A549 (cell line): ENCODE measurements at regions not wholly inside any gene's neighbourhood (a gene's known extent, or its start where the extent isn't known, plus 50 kb on each side); places are given as distances from the start of the nearest gene placed in this dataset.

Source experiments
- ATAC-seq, 2 experiments: fragments of 200-7000 bp in 1 of 2; fragments of >200 bp in 1 of 2; cut with Nextera tagmentation in 1 of 2; cut with Tn5 transposase in 1 of 2; 3 replicates each; pipeline versions ENCODE4 v1.8.0 to v1.9.1; 2018 to 2020; ENCODE audit warnings: mild to moderate bottlenecking in 1 of 2, moderate library complexity in 1 of 2
- CTCF ChIA-PET: fragments of 300-600 bp; sonication (Branson Sonifier 250); formaldehyde crosslinking; extraction: SDS; loops from one replicate; lab custom pipeline; 2021; ENCODE audit warnings: antibody characterized with exemption, inconsistent platforms; lab: Yijun Ruan, JAX
- POLR2A ChIA-PET: fragments of 350-600 bp; formaldehyde crosslinking; extraction: SDS; loops from one replicate; lab custom pipeline; 2021; ENCODE audit warnings: antibody characterized with exemption, inconsistent platforms; lab: Yijun Ruan, JAX
- DNase-seq, 2 experiments: peaks; one replicate each; pipeline versions ENCODE4 v3.0.0 to v3.0.0-alpha.2; 2011 to 2016; ENCODE audit warnings: low read depth in 1 of 2, low spot score in 1 of 2
- FAIRE-seq: peaks from 2 replicates; lab custom pipeline; 2011; peaks lifted over from hg19 to GRCh38; lab: Jason Lieb, UNC
- H3K27ac ChIP-seq, 2 experiments: fragments of >200 bp; sonication (Bioruptor Twin); formaldehyde crosslinking; 3 replicates each; pipeline ENCODE4 v1.5.1; 2016 to 2017
- H3K4me1 ChIP-seq: fragments of >200 bp; sonication (Bioruptor Twin); formaldehyde crosslinking; 3 replicates; pipeline ENCODE4 v1.6.1; 2016
- H3K4me2 ChIP-seq: fragments of >200 bp; sonication (Bioruptor Twin); formaldehyde crosslinking; 3 replicates; pipeline ENCODE4 v1.6.1; 2016
- H3K4me3 ChIP-seq: fragments of >200 bp; sonication (Bioruptor Twin); formaldehyde crosslinking; 3 replicates; pipeline ENCODE4 v1.5.1; 2016
- H3K9me3 ChIP-seq: fragments of >200 bp; sonication (Bioruptor Twin); formaldehyde crosslinking; 3 replicates; pipeline ENCODE4 v1.6.1; 2016
- CBX8 ChIP-seq: fragments of 200-600 bp; sonication (generic); IDR thresholded peaks from 2 replicates; pipeline ENCODE4 v1.6.1; 2016
- CHD2 ChIP-seq: fragments of 150-350 bp; IDR thresholded peaks from 2 replicates; pipeline ENCODE4 v1.6.1; 2014; ENCODE audit warnings: low read length; ENCODE audit not compliant: partially characterized antibody
- CHD4 ChIP-seq: fragments of 200-600 bp; sonication (generic); IDR thresholded peaks from 2 replicates; pipeline ENCODE4 v1.6.1; 2016; ENCODE audit warnings: antibody characterized with exemption, mild to moderate bottlenecking, borderline replicate concordance
- EHF ChIP-seq: fragments of 250-450 bp; sonication (Bioruptor Pico); IDR thresholded peaks from 2 replicates; pipeline ENCODE4 v1.5.0; 2020; ENCODE audit warnings: mild to moderate bottlenecking
- EHMT2 ChIP-seq: fragments of 200-600 bp; sonication (generic); IDR thresholded peaks from 2 replicates; pipeline ENCODE4 v1.6.1; 2016; ENCODE audit warnings: antibody characterized with exemption, low read depth, mild to moderate bottlenecking, moderate library complexity
- FOSB ChIP-seq: fragments of 250-450 bp; sonication (Bioruptor Pico); IDR thresholded peaks from 2 replicates; pipeline ENCODE4 v1.5.0; 2020; ENCODE audit warnings: mild to moderate bottlenecking, moderate library complexity
- FOSL2 ChIP-seq, 2 experiments: fragments of 450-650 bp in 1 of 2; fragments of >200 bp in 1 of 2; sonication (Bioruptor Twin) in 1 of 2; formaldehyde crosslinking; IDR thresholded peaks; 2 replicates each; pipeline versions ENCODE4 v1.5.0 to v1.6.1; 2016 to 2020; ENCODE audit warnings: mild to moderate bottlenecking in 1 of 2, moderate library complexity in 1 of 2
- FOXS1 ChIP-seq: fragments of 250-450 bp; sonication (Bioruptor Pico); IDR thresholded peaks from 2 replicates; pipeline ENCODE4 v1.5.0; 2020; ENCODE audit warnings: mild to moderate bottlenecking, moderate library complexity
- GATA3 ChIP-seq: IDR thresholded peaks from 2 replicates; pipeline ENCODE4 v1.6.1; 2012; ENCODE audit warnings: borderline replicate concordance
- KDM1A ChIP-seq: fragments of 200-600 bp; sonication (generic); IDR thresholded peaks from 2 replicates; pipeline ENCODE4 v1.6.1; 2016; ENCODE audit warnings: low read depth, mild to moderate bottlenecking
- KDM5A ChIP-seq: fragments of 200-600 bp; sonication (generic); IDR thresholded peaks from 2 replicates; pipeline ENCODE4 v1.6.1; 2016; ENCODE audit warnings: antibody characterized with exemption, mild to moderate bottlenecking
- MAFK ChIP-seq: fragments of 450-650 bp; IDR thresholded peaks from 2 replicates; pipeline ENCODE4 v1.6.1; 2014; ENCODE audit not compliant: partially characterized antibody
- NPAS2 ChIP-seq: fragments of 250-450 bp; sonication (Bioruptor Pico); IDR thresholded peaks from 2 replicates; pipeline ENCODE4 v1.8.0; 2022; ENCODE audit warnings: mild to moderate bottlenecking, moderate library complexity, borderline replicate concordance
- PHF8 ChIP-seq: fragments of 200-600 bp; sonication (generic); IDR thresholded peaks from 2 replicates; pipeline ENCODE4 v1.6.1; 2016; ENCODE audit warnings: low read depth, mild to moderate bottlenecking, antibody characterized with exemption, moderate library complexity, borderline replicate concordance
- POLR2A ChIP-seq: IDR thresholded peaks from 2 replicates; pipeline ENCODE4 v1.6.1; 2012; ENCODE audit warnings: mild to moderate bottlenecking, low read length
- RNF2 ChIP-seq: fragments of 200-600 bp; sonication (generic); IDR thresholded peaks from 2 replicates; pipeline ENCODE4 v1.6.1; 2016; ENCODE audit warnings: low read depth, mild to moderate bottlenecking, antibody characterized with exemption, moderate library complexity, borderline replicate concordance
- SMC3 ChIP-seq: fragments of >200 bp; sonication (Bioruptor Twin); formaldehyde crosslinking; IDR thresholded peaks from 3 replicates; pipeline ENCODE4 v1.6.1; 2018; ENCODE audit warnings: inconsistent platforms
- SREBF2 ChIP-seq: fragments of 450-650 bp; IDR thresholded peaks from 2 replicates; pipeline ENCODE4 v1.6.1; 2014; ENCODE audit warnings: mild to moderate bottlenecking, moderate library complexity
- ZC3H11A ChIP-seq: fragments of 450-650 bp; IDR thresholded peaks from 2 replicates; pipeline ENCODE4 v1.6.1; 2014; ENCODE audit warnings: antibody characterized with exemption, mild to moderate bottlenecking
- ZNF302 ChIP-seq: fragments of 250-450 bp; sonication (Bioruptor Pico); IDR thresholded peaks from 2 replicates; pipeline ENCODE4 v1.9.0; 2021; ENCODE audit warnings: inconsistent platforms, mild to moderate bottlenecking, moderate library complexity
- WGBS: methylation state at CpG from one replicate; pipeline ENCODE4 v1.1.6; 2017; ENCODE audit errors: missing lambda C conversion rate; 5-methylcytosine and 5-hydroxymethylcytosine counted together
- TF ChIP-seq, protein P1 (sequence below): fragments of 150-350 bp; IDR thresholded peaks from 2 replicates; pipeline ENCODE4 v1.6.1; 2014; ENCODE audit warnings: low read depth, mild to moderate bottlenecking, low read length
- TF ChIP-seq, protein P2 (sequence below): fragments of >200 bp; sonication (Bioruptor Twin); formaldehyde crosslinking; IDR thresholded peaks from 2 replicates; pipeline ENCODE4 v1.6.1; 2016
- TF ChIP-seq, protein P3 (sequence below): IDR thresholded peaks from 2 replicates; pipeline ENCODE4 v1.6.1; 2012
- TF ChIP-seq, protein P4 (sequence below): IDR thresholded peaks from 2 replicates; pipeline ENCODE4 v1.6.1; 2012; ENCODE audit warnings: low read depth, borderline replicate concordance
- TF ChIP-seq, protein P5 (sequence below): fragments of >200 bp; sonication (Bioruptor Twin); formaldehyde crosslinking; IDR thresholded peaks from 3 replicates; pipeline ENCODE4 v1.6.1; 2016

DNA sequence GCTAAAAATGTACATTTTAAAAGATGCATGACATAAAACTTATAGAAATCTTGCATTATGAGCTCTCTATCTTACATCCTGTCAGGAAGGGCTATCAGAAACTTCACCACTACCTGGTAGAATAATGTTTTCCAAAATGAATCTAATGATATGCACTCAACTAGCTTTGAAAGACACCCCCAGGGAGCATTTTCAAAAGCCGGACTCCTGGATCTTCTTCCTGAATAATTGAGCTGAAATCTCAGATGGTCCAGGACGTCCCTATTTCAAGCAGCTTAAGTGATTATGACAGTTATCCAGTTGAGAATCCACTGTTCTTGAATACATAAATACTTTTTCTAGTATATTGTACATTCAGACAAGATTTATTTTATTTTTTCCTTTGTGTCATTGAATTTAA is 200.6 kb upstream of the MGAT4C start:
- Histone ChIP-seq H3K27ac (no peak overlapping the region), H3K9me3 (no peaks in the 10 kb centered on the region), H3K4me1 (no peaks in the 10 kb centered on the region), H3K4me2 (no peak overlapping the region), H3K4me3 (no peak overlapping the region)
- no peak for FAIRE-seq
- ATAC-seq: no peak
- CTCF ChIA-PET: no interaction called here
- TF ChIP-seq PHF8 (no peak), GATA3 (no peak), FOSL2 (IDR thresholded peaks at IDR 0.05) (no peak), FOSL2 (CRISPR knock-in tag; IDR thresholded peaks at IDR 0.05) (no peak), CBX8 (no peak), EHF (no peak), KDM1A (no peak), ZNF302 (CRISPR knock-in tag) (no peak)
- TF ChIP-seq, protein P1, sequence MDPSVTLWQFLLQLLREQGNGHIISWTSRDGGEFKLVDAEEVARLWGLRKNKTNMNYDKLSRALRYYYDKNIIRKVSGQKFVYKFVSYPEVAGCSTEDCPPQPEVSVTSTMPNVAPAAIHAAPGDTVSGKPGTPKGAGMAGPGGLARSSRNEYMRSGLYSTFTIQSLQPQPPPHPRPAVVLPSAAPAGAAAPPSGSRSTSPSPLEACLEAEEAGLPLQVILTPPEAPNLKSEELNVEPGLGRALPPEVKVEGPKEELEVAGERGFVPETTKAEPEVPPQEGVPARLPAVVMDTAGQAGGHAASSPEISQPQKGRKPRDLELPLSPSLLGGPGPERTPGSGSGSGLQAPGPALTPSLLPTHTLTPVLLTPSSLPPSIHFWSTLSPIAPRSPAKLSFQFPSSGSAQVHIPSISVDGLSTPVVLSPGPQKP: no peak
- TF ChIP-seq, protein P2, sequence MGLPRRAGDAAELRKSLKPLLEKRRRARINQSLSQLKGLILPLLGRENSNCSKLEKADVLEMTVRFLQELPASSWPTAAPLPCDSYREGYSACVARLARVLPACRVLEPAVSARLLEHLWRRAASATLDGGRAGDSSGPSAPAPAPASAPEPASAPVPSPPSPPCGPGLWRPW: no peak
- TF ChIP-seq, protein P3, sequence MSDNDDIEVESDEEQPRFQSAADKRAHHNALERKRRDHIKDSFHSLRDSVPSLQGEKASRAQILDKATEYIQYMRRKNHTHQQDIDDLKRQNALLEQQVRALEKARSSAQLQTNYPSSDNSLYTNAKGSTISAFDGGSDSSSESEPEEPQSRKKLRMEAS: no peak
- POLR2A ChIA-PET: no interaction called here
- 61% methylated on average over 2 of the region's 2 CpGs for WGBS
- DNase-seq: no peak

DNA sequence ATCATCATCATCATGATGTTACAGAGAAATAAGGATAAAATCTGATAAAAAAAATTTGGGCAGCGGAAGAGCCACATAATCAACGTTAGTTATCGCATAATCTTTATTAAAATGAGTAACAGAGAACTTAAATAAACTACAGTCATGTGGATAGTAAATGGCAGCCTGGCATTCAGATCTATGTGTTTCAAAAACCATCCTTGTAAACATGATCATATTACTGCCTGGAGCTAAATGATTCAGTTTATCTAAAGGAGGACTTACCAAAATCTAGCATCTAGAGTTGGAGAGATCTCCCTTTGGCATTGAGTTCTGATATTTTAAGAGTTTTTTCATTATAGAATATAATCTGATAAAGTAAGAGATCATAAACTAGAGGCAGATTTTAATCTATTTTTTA is 200.1 kb upstream of the MGAT4C start:
- no peak for ATAC-seq
- WGBS: 65% methylated on average over 3 of the region's 3 CpGs
- no peak overlapping the region for H3K4me3 ChIP-seq
- no peak for FAIRE-seq
- TF ChIP-seq, protein P3: no peak
- TF ChIP-seq ZNF302 (CRISPR knock-in tag): no peak
- no peak for TF ChIP-seq POLR2A
- TF ChIP-seq EHMT2: no peak
- TF ChIP-seq FOSL2 (IDR thresholded peaks at IDR 0.05): no peak
- no peak for TF ChIP-seq FOSL2 (CRISPR knock-in tag; IDR thresholded peaks at IDR 0.05)
- TF ChIP-seq SMC3: no peak
- TF ChIP-seq ZC3H11A: no peak
- no peak for TF ChIP-seq CHD4
- no peak for TF ChIP-seq FOSB (CRISPR knock-in tag)
- TF ChIP-seq SREBF2: no peak
- TF ChIP-seq, protein P4, sequence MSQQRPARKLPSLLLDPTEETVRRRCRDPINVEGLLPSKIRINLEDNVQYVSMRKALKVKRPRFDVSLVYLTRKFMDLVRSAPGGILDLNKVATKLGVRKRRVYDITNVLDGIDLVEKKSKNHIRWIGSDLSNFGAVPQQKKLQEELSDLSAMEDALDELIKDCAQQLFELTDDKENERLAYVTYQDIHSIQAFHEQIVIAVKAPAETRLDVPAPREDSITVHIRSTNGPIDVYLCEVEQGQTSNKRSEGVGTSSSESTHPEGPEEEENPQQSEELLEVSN: no peak
- no peak for TF ChIP-seq NPAS2 (CRISPR knock-in tag)
- no peak for TF ChIP-seq MAFK
- TF ChIP-seq RNF2: no peak
- TF ChIP-seq GATA3: no peak
- TF ChIP-seq FOXS1: no peak
- TF ChIP-seq CHD2: no peak
- TF ChIP-seq, all 56 proteins: peak for 0
- POLR2A ChIA-PET: no interaction called here
- no peak overlapping the region for H3K4me2 ChIP-seq
- no peaks in the 10 kb centered on the region for H3K9me3 ChIP-seq
- no peaks in the 10 kb centered on the region for H3K4me1 ChIP-seq
- H3K27ac ChIP-seq: no peak overlapping the region
- CTCF ChIA-PET: no interaction called here
- DNase-seq: no peak

DNA sequence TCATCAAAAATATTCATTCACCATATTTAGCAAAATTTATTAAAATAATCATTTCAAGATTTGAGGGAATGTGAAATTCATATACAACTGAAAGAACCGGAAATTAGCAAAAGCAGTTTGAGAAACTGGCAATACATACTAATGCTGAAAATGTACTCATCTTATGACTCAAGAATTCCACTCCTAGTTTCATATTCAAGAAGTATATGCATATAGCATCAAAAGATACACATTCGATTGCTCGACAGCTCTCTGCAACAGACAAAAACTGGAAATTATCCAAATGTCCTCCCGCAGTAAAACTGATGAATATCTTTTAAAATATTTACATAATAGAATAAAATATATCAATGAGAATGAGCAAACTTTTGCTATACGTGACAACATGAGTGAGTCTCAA is 189.2 kb upstream of the MGAT4C start:
- FAIRE-seq: no peak
- 76% methylated on average over 5 of the region's 5 CpGs for WGBS
- CTCF ChIA-PET: no interaction called here
- DNase-seq: no peak
- Histone ChIP-seq H3K9me3 (no peaks in the 10 kb centered on the region), H3K4me3 (no peak overlapping the region), H3K4me1 (no peaks in the 10 kb centered on the region), H3K4me2 (no peak overlapping the region), H3K27ac (no peak overlapping the region)
- POLR2A ChIA-PET: no interaction called here
- no peak for ATAC-seq
- TF ChIP-seq KDM5A: no peak
- TF ChIP-seq, protein P5, sequence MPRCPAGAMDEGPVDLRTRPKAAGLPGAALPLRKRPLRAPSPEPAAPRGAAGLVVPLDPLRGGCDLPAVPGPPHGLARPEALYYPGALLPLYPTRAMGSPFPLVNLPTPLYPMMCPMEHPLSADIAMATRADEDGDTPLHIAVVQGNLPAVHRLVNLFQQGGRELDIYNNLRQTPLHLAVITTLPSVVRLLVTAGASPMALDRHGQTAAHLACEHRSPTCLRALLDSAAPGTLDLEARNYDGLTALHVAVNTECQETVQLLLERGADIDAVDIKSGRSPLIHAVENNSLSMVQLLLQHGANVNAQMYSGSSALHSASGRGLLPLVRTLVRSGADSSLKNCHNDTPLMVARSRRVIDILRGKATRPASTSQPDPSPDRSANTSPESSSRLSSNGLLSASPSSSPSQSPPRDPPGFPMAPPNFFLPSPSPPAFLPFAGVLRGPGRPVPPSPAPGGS: no peak
- TF ChIP-seq PHF8: no peak
